Stimulated activated effector memory CD8-positive, alpha-beta T cell treated with anti-CD3 and anti-CD28 coated beads, Interleukin-12 subunit alpha, Interleukin-12 subunit beta, amount 100 ng/mL, for 72 hours (primary cell): ENCODE measurements at regions not wholly inside any gene's neighbourhood (a gene's known extent, or its start where the extent isn't known, plus 50 kb on each side); places are given as distances from the start of the nearest gene placed in this dataset.

Experiments used
- ATAC-seq: fragments of 150-1000 bp; cut with Tn5 transposase; 2 replicates; pipeline ENCODE4 v1.10.0; 2021
- DNase-seq, 2 donors: peaks; one replicate each; pipeline ENCODE4 v3.0.0; 2021 to 2022; ENCODE audit warnings: low spot score in 2 of 2
- H3K27ac Mint-ChIP-seq: one replicate; pipeline ENCODE4 v1.8.0; 2022; ENCODE audit warnings: mild to moderate bottlenecking, mixed read lengths
- H3K36me3 Mint-ChIP-seq: one replicate; pipeline ENCODE4 v1.8.0; 2022; ENCODE audit warnings: mild to moderate bottlenecking, mixed read lengths
- H3K4me1 Mint-ChIP-seq: one replicate; pipeline ENCODE4 v1.8.0; 2022; ENCODE audit warnings: mixed read lengths
- H3K4me3 Mint-ChIP-seq: one replicate; pipeline ENCODE4 v1.8.0; 2022; ENCODE audit warnings: mild to moderate bottlenecking, mixed read lengths
- H3K9me3 Mint-ChIP-seq: one replicate; pipeline ENCODE4 v1.8.0; 2022; ENCODE audit warnings: mixed read lengths

DNA sequence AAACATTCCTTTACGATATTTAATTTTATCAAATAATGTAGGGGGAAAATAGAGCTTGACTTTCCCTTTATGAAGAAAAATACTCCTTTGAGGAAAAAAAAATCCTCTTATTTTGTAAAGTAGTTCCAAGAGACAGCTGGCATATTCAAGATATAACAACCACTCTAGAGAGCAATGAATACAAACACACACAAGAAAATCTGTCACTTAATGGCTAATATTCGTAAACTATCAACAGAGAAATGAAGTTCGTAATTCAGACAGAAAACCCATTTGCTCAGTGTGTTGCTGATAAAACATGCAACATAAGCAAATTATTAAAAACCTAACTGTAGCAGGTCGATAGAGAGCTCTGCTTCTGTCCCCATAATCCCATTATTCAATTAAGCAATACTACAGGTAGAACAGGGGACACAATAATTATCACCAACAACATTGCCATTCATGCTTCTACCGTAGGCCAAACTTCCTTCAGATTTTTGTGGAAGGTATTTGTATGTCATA is 714.4 kb upstream of the MARCKS start:
- Mint-ChIP-seq H3K36me3 (no peaks in the 10 kb centered on the region), H3K9me3 (peaks cover 6% of the 10 kb centered on the region), H3K4me3 (no peak overlapping the region), H3K27ac (no peak overlapping the region), H3K4me1 (no peaks in the 10 kb centered on the region)
- DNase-seq, result no peak
- ATAC-seq, result no peak

DNA sequence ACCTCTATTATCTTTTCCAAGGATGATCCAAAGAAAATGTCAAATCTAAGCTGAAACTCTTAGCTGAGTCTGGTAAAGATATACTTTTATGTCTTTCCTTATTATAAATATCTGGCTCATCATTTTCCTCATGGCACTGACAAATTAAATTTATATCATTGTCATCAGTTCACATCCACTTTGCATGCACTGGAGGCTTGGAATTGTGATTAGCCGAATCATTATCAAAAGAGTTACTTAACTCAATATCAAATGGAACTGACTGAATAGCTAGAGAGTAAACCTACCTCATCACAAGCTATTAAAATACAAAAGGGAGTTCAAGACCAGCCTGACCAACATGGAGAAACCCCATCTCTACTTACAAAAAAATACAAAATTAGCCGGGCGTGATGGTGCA is 713.9 kb upstream of the MARCKS start:
- peaks cover 6% of the 10 kb centered on the region for H3K9me3 Mint-ChIP-seq
- H3K4me1 Mint-ChIP-seq, result no peaks in the 10 kb centered on the region
- H3K36me3 Mint-ChIP-seq, result no peaks in the 10 kb centered on the region
- no peak overlapping the region for H3K4me3 Mint-ChIP-seq
- H3K27ac Mint-ChIP-seq, result no peak overlapping the region
- DNase-seq, result no peak
- ATAC-seq, result no peak

- Mint-ChIP-seq H3K9me3 (peaks cover 6% of the 10 kb centered on the region), H3K27ac (no peak overlapping the region), H3K4me1 (no peaks in the 10 kb centered on the region), H3K36me3 (no peaks in the 10 kb centered on the region), H3K4me3 (no peak overlapping the region)
- no peak for DNase-seq
- ATAC-seq, result no peak
These were observed 713.0 kb upstream of the MARCKS start for GRCh38 chr6:113144117-113144516.

GRCh38 chr6:113146878-113147277 is 710.3 kb upstream of the MARCKS start:
- Mint-ChIP-seq H3K36me3 (no peaks in the 10 kb centered on the region), H3K4me1 (no peaks in the 10 kb centered on the region), H3K4me3 (no peak overlapping the region), H3K27ac (no peak overlapping the region), H3K9me3 (peaks cover 11% of the 10 kb centered on the region)
- no peak for DNase-seq
- ATAC-seq, result no peak

DNA sequence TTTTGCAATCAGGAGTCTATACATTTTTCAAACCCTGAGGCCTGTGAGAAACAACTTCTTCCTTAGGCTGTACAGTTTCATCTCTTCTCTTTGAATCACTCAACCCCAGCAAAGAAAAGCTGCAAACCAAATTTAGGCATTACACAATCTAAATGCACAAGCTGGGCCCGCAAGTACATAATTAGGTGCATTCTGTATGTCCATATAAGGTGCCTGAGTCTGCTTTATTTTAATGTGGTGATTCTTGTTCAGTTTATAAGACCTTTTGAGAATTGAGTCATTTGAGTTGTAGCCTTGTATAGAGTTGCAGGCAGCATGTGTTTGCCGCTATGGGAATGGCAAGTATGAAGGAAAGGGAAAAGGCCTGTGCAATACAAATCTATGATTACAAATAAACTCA is 709.6 kb upstream of the MARCKS start:
- ATAC-seq (no peak), DNase-seq (no peak)
- Mint-ChIP-seq H3K36me3 (no peaks in the 10 kb centered on the region), H3K4me1 (no peaks in the 10 kb centered on the region), H3K27ac (no peak overlapping the region), H3K9me3 (peaks cover 11% of the 10 kb centered on the region), H3K4me3 (no peak overlapping the region)

GRCh38 chr6:113148566-113148965 is 708.6 kb upstream of the MARCKS start:
- H3K36me3 Mint-ChIP-seq, result no peaks in the 10 kb centered on the region
- ATAC-seq (no peak), DNase-seq (no peak)
- no peak overlapping the region for H3K4me3 Mint-ChIP-seq
- no peak overlapping the region for H3K27ac Mint-ChIP-seq
- H3K9me3 Mint-ChIP-seq, result peaks cover 11% of the 10 kb centered on the region
- no peaks in the 10 kb centered on the region for H3K4me1 Mint-ChIP-seq

- Mint-ChIP-seq H3K27ac (no peak overlapping the region), H3K4me3 (no peak overlapping the region), H3K9me3 (peaks cover 11% of the 10 kb centered on the region), H3K4me1 (no peaks in the 10 kb centered on the region), H3K36me3 (no peaks in the 10 kb centered on the region)
- ATAC-seq (no peak), DNase-seq (no peak)
These were observed 707.6 kb upstream of the MARCKS start for GRCh38 chr6:113149511-113149910.

DNA sequence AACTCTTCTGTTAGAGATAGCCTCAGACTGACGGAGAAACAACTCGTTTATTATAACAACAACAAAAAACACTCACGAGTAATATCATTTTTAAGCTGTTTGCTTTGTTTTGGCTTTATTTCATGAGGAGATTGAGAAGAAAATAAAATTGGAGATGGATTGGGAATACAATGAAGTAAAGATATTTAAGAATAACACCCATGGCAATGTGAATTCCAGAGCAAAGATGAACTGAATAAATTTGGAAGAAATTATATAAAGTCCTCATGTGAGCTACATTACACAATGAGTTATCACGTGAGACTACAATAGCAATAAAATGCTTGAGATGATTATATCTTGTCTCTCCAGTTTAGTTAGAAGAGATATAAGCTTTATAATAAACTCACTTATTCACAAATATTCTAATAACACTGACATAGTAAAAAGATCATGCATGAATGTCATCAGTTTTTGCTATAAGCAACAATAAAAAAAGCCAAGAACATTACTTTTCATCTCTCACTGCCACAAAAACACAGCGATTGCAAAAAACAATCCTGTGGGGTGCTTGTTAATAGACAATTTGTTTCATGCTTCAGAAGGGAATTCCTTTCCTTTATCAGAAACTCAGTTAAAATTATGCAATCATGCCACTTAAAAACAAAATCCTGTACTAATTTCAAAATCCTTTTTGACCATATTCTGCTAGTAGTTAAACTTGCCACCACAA is 696.7 kb upstream of the MARCKS start:
- H3K4me3 Mint-ChIP-seq, result no peak overlapping the region
- H3K9me3 Mint-ChIP-seq, result peaks cover 10% of the 10 kb centered on the region

GRCh38 chr6:113161018-113161315 is 696.2 kb upstream of the MARCKS start:
- Mint-ChIP-seq H3K36me3 (no peaks in the 10 kb centered on the region), H3K4me3 (no peak overlapping the region), H3K27ac (no peak overlapping the region), H3K4me1 (no peaks in the 10 kb centered on the region), H3K9me3 (peaks cover 10% of the 10 kb centered on the region)
- DNase-seq, result no peak
- ATAC-seq, result no peak

More for the DNA sequence above, 696.7 kb upstream of the MARCKS start:
- ATAC-seq (no peak), DNase-seq (no peak)
- Mint-ChIP-seq H3K27ac (no peak overlapping the region), H3K36me3 (no peaks in the 10 kb centered on the region), H3K4me1 (no peaks in the 10 kb centered on the region)

DNA sequence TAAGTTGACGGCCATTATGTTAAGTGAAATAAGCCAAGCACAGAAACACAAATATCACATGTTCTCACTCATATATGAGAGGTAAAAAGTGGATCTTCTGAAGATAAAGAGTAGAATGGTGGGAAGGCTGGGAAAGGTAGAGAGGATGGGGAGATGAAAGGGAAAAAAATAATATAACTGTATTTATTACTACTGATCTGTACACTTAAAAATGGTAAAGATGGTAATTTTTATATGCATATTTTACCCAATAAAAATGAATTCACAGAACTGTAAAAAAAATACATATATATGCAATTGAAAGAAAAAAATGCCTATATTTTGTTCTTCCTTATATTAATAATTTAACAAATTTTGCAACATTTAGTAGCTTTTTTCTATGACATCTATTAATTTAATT is 694.4 kb upstream of the MARCKS start:
- Mint-ChIP-seq H3K9me3 (peaks cover 4% of the 10 kb centered on the region), H3K4me1 (no peaks in the 10 kb centered on the region), H3K4me3 (no peak overlapping the region), H3K36me3 (no peaks in the 10 kb centered on the region), H3K27ac (no peak overlapping the region)
- DNase-seq, result no peak
- ATAC-seq, result no peak

DNA sequence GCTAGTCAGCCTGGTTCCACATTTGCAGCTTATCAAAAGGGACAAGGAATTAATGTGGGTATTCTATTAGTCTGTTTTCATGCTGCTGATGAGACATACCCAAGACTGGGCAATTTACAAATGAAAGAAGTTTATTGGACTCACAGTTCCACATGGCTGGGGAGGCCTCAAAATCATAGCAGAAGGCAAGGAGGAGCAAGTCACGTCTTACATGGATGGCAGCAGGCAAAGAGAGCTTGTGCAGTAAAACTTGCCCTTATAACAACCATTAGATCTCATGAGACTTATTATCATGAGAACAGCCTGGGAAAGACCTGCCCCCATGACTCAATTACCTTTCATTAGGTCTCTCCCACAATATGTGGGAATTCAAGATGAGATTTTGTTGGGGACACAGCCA is 689.1 kb upstream of the MARCKS start:
- Mint-ChIP-seq H3K9me3 (peaks cover 6% of the 10 kb centered on the region), H3K36me3 (no peaks in the 10 kb centered on the region), H3K27ac (no peak overlapping the region), H3K4me3 (no peak overlapping the region), H3K4me1 (no peaks in the 10 kb centered on the region)
- DNase-seq, result no peak
- no peak for ATAC-seq

DNA sequence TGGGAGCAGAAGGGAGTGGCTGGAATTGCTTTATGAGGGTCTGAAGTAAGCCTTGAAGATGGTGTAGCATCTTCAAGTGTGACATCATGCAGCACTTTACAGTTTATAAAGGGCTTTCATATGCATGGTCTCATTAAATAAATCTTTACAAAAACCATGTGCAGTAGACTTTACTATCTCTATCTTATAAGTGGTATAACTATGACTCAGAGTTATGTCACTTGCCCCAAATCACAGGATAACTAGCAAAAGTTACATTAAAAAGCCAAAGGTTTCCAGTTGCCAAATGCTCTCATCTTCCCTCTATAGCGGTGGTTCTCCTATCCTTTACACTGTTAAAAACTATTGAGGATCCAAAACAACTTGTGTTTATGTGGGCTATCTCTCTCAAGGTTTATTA is 687.7 kb upstream of the MARCKS start:
- no peaks in the 10 kb centered on the region for H3K36me3 Mint-ChIP-seq
- peaks cover 8% of the 10 kb centered on the region for H3K9me3 Mint-ChIP-seq
- H3K4me1 Mint-ChIP-seq, result no peaks in the 10 kb centered on the region
- no peak overlapping the region for H3K4me3 Mint-ChIP-seq
- no peak for ATAC-seq
- no peak for DNase-seq
- H3K27ac Mint-ChIP-seq, result no peak overlapping the region

DNA sequence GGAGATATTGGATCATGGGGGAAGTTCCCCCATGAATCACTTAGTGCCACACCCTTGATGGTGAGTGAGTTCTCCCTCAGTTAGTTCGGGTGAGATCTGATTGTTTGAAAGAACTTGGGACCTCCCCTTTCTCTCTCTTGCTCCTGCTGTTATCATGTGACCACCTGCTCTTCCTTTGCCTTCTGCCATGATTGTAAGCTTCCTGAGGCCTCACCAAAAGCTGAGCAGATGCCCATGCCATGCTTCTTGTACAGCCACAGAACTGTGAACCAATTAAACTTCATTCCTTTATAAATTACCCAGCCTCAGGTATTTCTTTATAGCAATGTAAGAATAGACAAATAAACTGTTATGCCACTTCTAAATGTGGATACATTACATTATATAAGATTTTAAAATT is 686.7 kb upstream of the MARCKS start:
- DNase-seq (no peak), ATAC-seq (no peak)
- Mint-ChIP-seq H3K4me1 (no peaks in the 10 kb centered on the region), H3K27ac (no peak overlapping the region), H3K9me3 (peaks cover 8% of the 10 kb centered on the region), H3K4me3 (no peak overlapping the region), H3K36me3 (no peaks in the 10 kb centered on the region)

DNA sequence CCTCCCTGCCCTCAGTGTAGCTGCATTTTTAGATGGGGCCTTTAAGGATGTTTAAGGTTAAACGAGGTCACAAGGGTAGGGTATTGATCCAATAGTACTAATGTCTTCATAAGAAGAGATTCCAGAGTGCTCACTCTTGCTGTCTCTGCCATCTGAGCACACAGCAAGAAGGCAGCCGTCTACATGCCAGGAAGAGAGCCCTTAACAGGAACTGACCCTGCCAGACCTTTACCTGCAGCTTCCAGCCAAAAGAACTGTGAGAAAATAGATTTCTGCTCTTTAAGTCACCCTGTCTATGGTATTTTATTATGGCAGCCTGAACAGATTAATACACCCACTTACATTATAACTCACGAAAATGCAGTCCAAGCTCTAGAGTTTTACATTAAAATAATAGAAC is 685.3 kb upstream of the MARCKS start:
- H3K36me3 Mint-ChIP-seq, result no peaks in the 10 kb centered on the region
- H3K27ac Mint-ChIP-seq, result no peak overlapping the region
- no peaks in the 10 kb centered on the region for H3K4me1 Mint-ChIP-seq
- no peak overlapping the region for H3K4me3 Mint-ChIP-seq
- H3K9me3 Mint-ChIP-seq, result peaks cover 12% of the 10 kb centered on the region
- DNase-seq (no peak), ATAC-seq (no peak)

DNA sequence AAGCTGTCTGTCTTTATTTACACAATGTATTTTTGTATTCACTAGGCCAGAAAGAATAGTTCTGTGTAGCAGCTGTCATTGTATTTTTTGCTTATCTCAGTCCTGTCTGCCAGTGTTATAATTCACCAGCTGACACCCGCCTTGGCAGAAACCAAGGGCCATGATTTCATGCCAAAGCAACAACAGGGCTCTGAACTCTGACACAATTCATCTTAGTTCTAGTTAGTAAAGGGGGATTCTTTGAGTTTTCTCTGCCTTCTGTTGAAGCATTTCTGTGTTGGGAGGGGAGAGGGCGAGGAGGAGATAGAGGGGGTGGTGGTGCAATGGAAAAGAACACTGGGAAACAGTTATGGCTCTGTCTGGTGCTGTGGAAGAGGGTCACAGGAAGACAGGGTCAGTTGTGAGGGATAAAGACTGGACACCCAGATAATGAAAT is 684.6 kb upstream of the MARCKS start:
- H3K36me3 Mint-ChIP-seq, result no peaks in the 10 kb centered on the region
- DNase-seq, result no peak
- ATAC-seq, result no peak
- no peak overlapping the region for H3K27ac Mint-ChIP-seq
- H3K4me1 Mint-ChIP-seq, result no peaks in the 10 kb centered on the region
- H3K4me3 Mint-ChIP-seq, result no peak overlapping the region
- H3K9me3 Mint-ChIP-seq, result peaks cover 14% of the 10 kb centered on the region

GRCh38 chr6:113178349-113178748 is 678.8 kb upstream of the MARCKS start:
- no peak overlapping the region for H3K27ac Mint-ChIP-seq
- peaks cover 14% of the 10 kb centered on the region for H3K9me3 Mint-ChIP-seq
- no peaks in the 10 kb centered on the region for H3K4me1 Mint-ChIP-seq
- ATAC-seq (no peak), DNase-seq (no peak)
- H3K4me3 Mint-ChIP-seq, result no peak overlapping the region
- no peaks in the 10 kb centered on the region for H3K36me3 Mint-ChIP-seq

GRCh38 chr6:113181164-113181563 is 676.0 kb upstream of the MARCKS start:
- no peak for ATAC-seq
- Mint-ChIP-seq H3K4me3 (no peak overlapping the region), H3K9me3 (peaks cover 17% of the 10 kb centered on the region), H3K36me3 (no peaks in the 10 kb centered on the region), H3K4me1 (no peaks in the 10 kb centered on the region), H3K27ac (no peak overlapping the region)
- DNase-seq, result no peak
